ENCODE measurements at regions not wholly inside any gene's neighbourhood (a gene's known extent, or its start where the extent isn't known, plus 50 kb on each side); places are given as distances from the start of the nearest gene placed in this dataset.

GRCh38 chr3:5441401-5441800, 253.9 kb downstream of the EDEM1 start:
- Histone ChIP-seq H3K9me3 (ENCODE audit: insufficient read depth, low read length) (no peaks in the 10 kb centered on the region), H2AFZ (ENCODE audit: low read depth, low read length, severe bottlenecking) (no peak overlapping the region), H3K9ac (ENCODE audit: low read length) (no peak overlapping the region), H3K27me3 (ENCODE audit: low read length) (no peaks in the 10 kb centered on the region), H4K20me1 (ENCODE audit: low read depth, low read length) (no peaks in the 10 kb centered on the region), H3K4me2 (ENCODE audit: low read depth, low read length, poor library complexity, severe bottlenecking) (no peak overlapping the region), H3K27ac (ENCODE audit: low read depth, low read length) (no peak overlapping the region), H3K79me2 (ENCODE audit: insufficient read depth, low read length) (no peaks in the 10 kb centered on the region), H3K9me2 (replicated peaks; ENCODE audit: insufficient read depth, low read length) (no peaks in the 10 kb centered on the region), H3K36me3 (ENCODE audit: low read length) (no peaks in the 10 kb centered on the region), H3K4me3 (ENCODE audit: insufficient read depth, low read length, poor library complexity, severe bottlenecking) (no peak overlapping the region), H3F3A (ENCODE audit: insufficient read depth) (no peaks in the 10 kb centered on the region)
- TF ChIP-seq CTCF (IDR thresholded peaks at IDR 0.05; ENCODE audit: insufficient read depth, low read length, poor library complexity, severe bottlenecking), result no peak
- TF ChIP-seq EZH2phosphoT487 (conservative IDR thresholded peaks at IDR 0.05; ENCODE audit: low read length), result no peak

- no peak overlapping the region for H2AFZ ChIP-seq (ENCODE audit: low read depth, low read length, severe bottlenecking)
- H4K20me1 ChIP-seq (ENCODE audit: low read depth, low read length), result no peaks in the 10 kb centered on the region
- TF ChIP-seq EZH2phosphoT487 (conservative IDR thresholded peaks at IDR 0.05; ENCODE audit: low read length), result no peak
- H3K4me3 ChIP-seq (ENCODE audit: insufficient read depth, low read length, poor library complexity, severe bottlenecking), result no peak overlapping the region
- no peak overlapping the region for H3K9ac ChIP-seq (ENCODE audit: low read length)
- H3K36me3 ChIP-seq (ENCODE audit: low read length), result no peaks in the 10 kb centered on the region
- H3K4me2 ChIP-seq (ENCODE audit: low read depth, low read length, poor library complexity, severe bottlenecking), result no peak overlapping the region
- no peaks in the 10 kb centered on the region for H3K9me2 ChIP-seq (replicated peaks; ENCODE audit: insufficient read depth, low read length)
- H3F3A ChIP-seq (ENCODE audit: insufficient read depth), result no peaks in the 10 kb centered on the region
- H3K27me3 ChIP-seq (ENCODE audit: low read length), result no peaks in the 10 kb centered on the region
- H3K27ac ChIP-seq (ENCODE audit: low read depth, low read length), result no peak overlapping the region
- H3K79me2 ChIP-seq (ENCODE audit: insufficient read depth, low read length), result no peaks in the 10 kb centered on the region
- no peaks in the 10 kb centered on the region for H3K9me3 ChIP-seq (ENCODE audit: insufficient read depth, low read length)
These were observed 254.7 kb downstream of the EDEM1 start for GRCh38 chr3:5442106-5442785.

GRCh38 chr3:5442786-5443138, 255.3 kb downstream of the EDEM1 start:
- Histone ChIP-seq H3F3A (ENCODE audit: insufficient read depth) (no peaks in the 10 kb centered on the region), H2AFZ (ENCODE audit: low read depth, low read length, severe bottlenecking) (no peak overlapping the region), H3K9ac (ENCODE audit: low read length) (no peak overlapping the region), H3K9me3 (ENCODE audit: insufficient read depth, low read length) (no peaks in the 10 kb centered on the region), H3K27ac (ENCODE audit: low read depth, low read length) (no peak overlapping the region), H3K27me3 (ENCODE audit: low read length) (no peaks in the 10 kb centered on the region), H4K20me1 (ENCODE audit: low read depth, low read length) (no peaks in the 10 kb centered on the region), H3K9me2 (replicated peaks; ENCODE audit: insufficient read depth, low read length) (no peaks in the 10 kb centered on the region), H3K79me2 (ENCODE audit: insufficient read depth, low read length) (no peaks in the 10 kb centered on the region), H3K4me2 (ENCODE audit: low read depth, low read length, poor library complexity, severe bottlenecking) (no peak overlapping the region), H3K4me3 (ENCODE audit: insufficient read depth, low read length, poor library complexity, severe bottlenecking) (no peak overlapping the region), H3K36me3 (ENCODE audit: low read length) (no peaks in the 10 kb centered on the region)
- TF ChIP-seq CTCF (IDR thresholded peaks at IDR 0.05; ENCODE audit: insufficient read depth, low read length, poor library complexity, severe bottlenecking), result no peak
- no peak for TF ChIP-seq EZH2phosphoT487 (conservative IDR thresholded peaks at IDR 0.05; ENCODE audit: low read length)

GRCh38 chr3:5444253-5444652, 256.7 kb downstream of the EDEM1 start:
- Histone ChIP-seq H4K20me1 (ENCODE audit: low read depth, low read length) (no peaks in the 10 kb centered on the region), H3K36me3 (ENCODE audit: low read length) (no peaks in the 10 kb centered on the region), H3K79me2 (ENCODE audit: insufficient read depth, low read length) (no peaks in the 10 kb centered on the region), H3K9me3 (ENCODE audit: insufficient read depth, low read length) (no peaks in the 10 kb centered on the region), H3K4me3 (ENCODE audit: insufficient read depth, low read length, poor library complexity, severe bottlenecking) (no peak overlapping the region), H3K4me2 (ENCODE audit: low read depth, low read length, poor library complexity, severe bottlenecking) (no peak overlapping the region), H3K27me3 (ENCODE audit: low read length) (no peaks in the 10 kb centered on the region), H3K9me2 (replicated peaks; ENCODE audit: insufficient read depth, low read length) (no peaks in the 10 kb centered on the region), H3K27ac (ENCODE audit: low read depth, low read length) (no peak overlapping the region), H3F3A (ENCODE audit: insufficient read depth) (no peaks in the 10 kb centered on the region), H3K9ac (ENCODE audit: low read length) (no peak overlapping the region), H2AFZ (ENCODE audit: low read depth, low read length, severe bottlenecking) (no peak overlapping the region)
- TF ChIP-seq EZH2phosphoT487 (conservative IDR thresholded peaks at IDR 0.05; ENCODE audit: low read length) (no peak), CTCF (IDR thresholded peaks at IDR 0.05; ENCODE audit: insufficient read depth, low read length, poor library complexity, severe bottlenecking) (no peak)
